ENCODE measurements at regions not wholly inside any gene's neighbourhood (a gene's known extent, or its start where the extent isn't known, plus 50 kb on each side); places are given as distances from the start of the nearest gene placed in this dataset.

DNA sequence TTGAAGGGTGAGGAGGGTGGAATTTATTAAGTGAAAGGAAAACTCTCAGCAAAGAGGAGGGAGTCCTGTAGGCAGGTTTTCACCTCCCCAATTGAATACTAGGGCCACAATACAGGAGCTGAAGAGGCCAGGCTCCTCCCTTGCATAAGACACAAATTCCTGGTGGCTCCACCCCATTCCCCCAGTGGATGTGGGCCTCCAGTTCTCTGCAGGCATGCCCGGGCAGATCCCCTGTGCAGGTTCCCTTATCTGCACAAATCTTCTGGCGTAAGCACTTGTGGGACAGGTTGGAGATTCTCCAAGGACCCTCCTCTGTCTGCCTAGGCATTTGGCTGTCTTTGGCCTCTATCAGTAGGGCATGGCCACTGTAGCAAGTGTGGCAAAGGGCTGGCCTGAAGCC, 847.1 kb upstream of the MBL2 start:
- DNase-seq: no peak
- Histone ChIP-seq H3K4me3 (no peak overlapping the region), H3K9me3 (no peaks in the 10 kb centered on the region), H3K4me1 (no peaks in the 10 kb centered on the region), H3K27me3 (no peaks in the 10 kb centered on the region), H3K36me3 (no peaks in the 10 kb centered on the region), H3K27ac (no peak overlapping the region)
- TF ChIP-seq, protein P1, sequence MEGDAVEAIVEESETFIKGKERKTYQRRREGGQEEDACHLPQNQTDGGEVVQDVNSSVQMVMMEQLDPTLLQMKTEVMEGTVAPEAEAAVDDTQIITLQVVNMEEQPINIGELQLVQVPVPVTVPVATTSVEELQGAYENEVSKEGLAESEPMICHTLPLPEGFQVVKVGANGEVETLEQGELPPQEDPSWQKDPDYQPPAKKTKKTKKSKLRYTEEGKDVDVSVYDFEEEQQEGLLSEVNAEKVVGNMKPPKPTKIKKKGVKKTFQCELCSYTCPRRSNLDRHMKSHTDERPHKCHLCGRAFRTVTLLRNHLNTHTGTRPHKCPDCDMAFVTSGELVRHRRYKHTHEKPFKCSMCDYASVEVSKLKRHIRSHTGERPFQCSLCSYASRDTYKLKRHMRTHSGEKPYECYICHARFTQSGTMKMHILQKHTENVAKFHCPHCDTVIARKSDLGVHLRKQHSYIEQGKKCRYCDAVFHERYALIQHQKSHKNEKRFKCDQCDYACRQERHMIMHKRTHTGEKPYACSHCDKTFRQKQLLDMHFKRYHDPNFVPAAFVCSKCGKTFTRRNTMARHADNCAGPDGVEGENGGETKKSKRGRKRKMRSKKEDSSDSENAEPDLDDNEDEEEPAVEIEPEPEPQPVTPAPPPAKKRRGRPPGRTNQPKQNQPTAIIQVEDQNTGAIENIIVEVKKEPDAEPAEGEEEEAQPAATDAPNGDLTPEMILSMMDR (IDR thresholded peaks at IDR 0.05): no peak
- TF ChIP-seq POLR2A (IDR thresholded peaks at IDR 0.05): no peak
- intact Hi-C loops (cut with DNase I): no loop called here
- 56 to 67% methylated on average over 1 to 2 of the region's 2 CpGs for WGBS, 2 donors

GRCh38 chr10:53607691-53608090, 835.1 kb upstream of the MBL2 start:
- no peak for DNase-seq
- Histone ChIP-seq H3K27me3 (no peaks in the 10 kb centered on the region), H3K4me1 (no peaks in the 10 kb centered on the region), H3K9me3 (no peaks in the 10 kb centered on the region), H3K4me3 (no peak overlapping the region), H3K27ac (no peak overlapping the region), H3K36me3 (no peaks in the 10 kb centered on the region)
- WGBS, 2 donors: 40 to 43% methylated on average over 3 of the region's 3 CpGs
- intact Hi-C loops (cut with DNase I): no loop called here
- TF ChIP-seq, protein P1 (IDR thresholded peaks at IDR 0.05): no peak
- no peak for TF ChIP-seq POLR2A (IDR thresholded peaks at IDR 0.05)

DNA sequence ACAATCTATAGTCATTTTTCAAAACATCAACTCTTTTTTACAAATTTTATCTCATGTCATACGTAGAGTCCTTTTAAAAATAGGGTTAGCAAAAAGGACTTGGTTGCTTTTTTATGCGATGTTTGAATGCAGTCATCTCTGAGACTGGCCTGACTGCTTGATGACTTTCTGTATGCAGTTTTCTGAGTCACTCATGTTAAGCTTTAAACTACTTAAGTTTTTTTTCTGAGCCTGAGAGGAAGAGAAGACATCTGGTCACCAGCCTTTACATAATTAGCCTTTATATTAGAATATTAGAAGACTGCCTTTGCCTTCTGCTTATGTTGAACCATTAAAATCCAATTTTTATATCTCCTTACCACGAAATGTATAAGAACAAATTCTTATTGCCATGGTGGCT, 834.4 kb upstream of the MBL2 start:
- no peak overlapping the region for H3K27ac ChIP-seq
- intact Hi-C loops (cut with DNase I): no loop called here
- WGBS, 2 donors: 35 to 53% methylated on average over 3 of the region's 3 CpGs
- TF ChIP-seq POLR2A (IDR thresholded peaks at IDR 0.05): no peak
- TF ChIP-seq, protein P1 (IDR thresholded peaks at IDR 0.05): no peak
- no peak overlapping the region for H3K4me3 ChIP-seq
- H3K36me3 ChIP-seq: no peaks in the 10 kb centered on the region
- DNase-seq: no peak
- H3K27me3 ChIP-seq: no peaks in the 10 kb centered on the region
- H3K4me1 ChIP-seq: no peaks in the 10 kb centered on the region
- H3K9me3 ChIP-seq: no peaks in the 10 kb centered on the region

DNA sequence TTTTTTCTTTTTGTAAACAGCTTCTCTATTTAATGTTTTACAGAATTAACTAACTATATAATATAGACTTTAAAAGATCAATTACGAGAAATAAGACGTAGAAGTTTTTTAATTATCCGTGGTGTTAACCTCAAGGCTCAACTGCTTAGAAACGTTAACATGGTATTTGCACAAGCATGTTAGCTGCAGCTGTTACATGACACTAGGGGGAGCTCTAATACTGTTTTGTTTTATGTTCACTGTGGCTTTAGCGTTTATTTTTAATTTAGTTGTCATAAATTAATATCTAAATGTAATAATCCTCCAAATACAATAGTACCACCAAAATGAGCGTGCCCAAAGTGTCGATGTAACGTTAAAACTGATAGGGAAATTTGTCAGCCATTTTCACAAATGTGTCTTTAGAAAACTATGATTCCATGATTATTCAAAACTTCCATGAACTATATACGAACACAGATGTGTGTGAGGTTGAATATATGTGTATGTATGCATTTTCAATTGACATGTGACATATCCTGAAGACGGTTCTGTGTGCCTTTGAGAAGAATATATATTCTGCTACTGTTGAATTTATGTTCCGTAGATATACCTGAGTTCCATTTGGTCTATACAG, 828.8 kb upstream of the MBL2 start:
- H3K27ac ChIP-seq: no peak overlapping the region
- TF ChIP-seq POLR2A (IDR thresholded peaks at IDR 0.05): no peak
- TF ChIP-seq, protein P1 (IDR thresholded peaks at IDR 0.05): peak in 5 of 6 experiments; percentile 36 to 75 (median 56)
- intact Hi-C loops (cut with DNase I): no loop called here
- WGBS, 2 donors: 11 to 17% methylated on average over 11 of the region's 11 CpGs
- no peaks in the 10 kb centered on the region for H3K4me1 ChIP-seq
- no peak for DNase-seq
- H3K9me3 ChIP-seq: no peaks in the 10 kb centered on the region
- H3K36me3 ChIP-seq: no peaks in the 10 kb centered on the region
- no peaks in the 10 kb centered on the region for H3K27me3 ChIP-seq
- no peak overlapping the region for H3K4me3 ChIP-seq

DNA sequence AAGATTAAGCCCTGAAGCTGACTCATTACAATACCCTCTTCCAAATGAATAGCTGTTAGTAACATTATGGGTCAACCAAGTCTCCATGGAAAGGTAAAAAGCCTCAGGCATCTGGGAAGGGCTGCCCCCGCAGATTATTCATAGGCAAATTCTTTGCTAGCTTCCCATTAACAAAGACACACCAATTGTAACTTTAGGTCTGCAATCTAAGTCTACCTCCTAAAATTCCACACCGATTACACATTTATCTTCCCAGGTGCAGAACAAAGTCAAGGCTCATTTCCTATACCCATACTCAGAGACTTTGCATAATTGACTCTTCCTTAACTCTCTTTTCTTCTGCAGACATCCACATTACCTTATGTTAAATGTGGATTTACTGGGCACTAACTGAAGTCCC, 826.3 kb upstream of the MBL2 start:
- TF ChIP-seq POLR2A (IDR thresholded peaks at IDR 0.05): no peak
- TF ChIP-seq, protein P1 (IDR thresholded peaks at IDR 0.05): no peak
- no peaks in the 10 kb centered on the region for H3K4me1 ChIP-seq
- H3K4me3 ChIP-seq: no peak overlapping the region
- intact Hi-C loops (cut with DNase I): no loop called here
- no peak overlapping the region for H3K27ac ChIP-seq
- no peaks in the 10 kb centered on the region for H3K27me3 ChIP-seq
- 20 to 46% methylated on average over 2 of the region's 2 CpGs for WGBS, 2 donors
- no peaks in the 10 kb centered on the region for H3K36me3 ChIP-seq
- H3K9me3 ChIP-seq: no peaks in the 10 kb centered on the region
- DNase-seq: no peak

Data from esophagus squamous epithelium (tissue), 5 donors.